HCEC 1CT (cell line): ENCODE measurements at regions not wholly inside any gene's neighbourhood (a gene's known extent, or its start where the extent isn't known, plus 50 kb on each side); places are given as distances from the start of the nearest gene placed in this dataset.
"Not testable (repeated sequence)": the region's sequence is repeated elsewhere in the genome, so short reads cannot be mapped to it uniquely, and the experiment has no call there.

ENCODE experiments used
- DNase-seq: peaks from one replicate; pipeline ENCODE4 v3.0.0-alpha.2; 2017

- DNase-seq: no peak
Measured at GRCh38 chr3:150327678-150328653, 80.1 kb upstream of the TSC22D2 start.

- no peak for DNase-seq
Measured at GRCh38 chr3:150324788-150325187, 83.3 kb upstream of the TSC22D2 start.

- no peak for DNase-seq
Measured at GRCh38 chr3:150324245-150324644, 83.9 kb upstream of the TSC22D2 start.

DNA sequence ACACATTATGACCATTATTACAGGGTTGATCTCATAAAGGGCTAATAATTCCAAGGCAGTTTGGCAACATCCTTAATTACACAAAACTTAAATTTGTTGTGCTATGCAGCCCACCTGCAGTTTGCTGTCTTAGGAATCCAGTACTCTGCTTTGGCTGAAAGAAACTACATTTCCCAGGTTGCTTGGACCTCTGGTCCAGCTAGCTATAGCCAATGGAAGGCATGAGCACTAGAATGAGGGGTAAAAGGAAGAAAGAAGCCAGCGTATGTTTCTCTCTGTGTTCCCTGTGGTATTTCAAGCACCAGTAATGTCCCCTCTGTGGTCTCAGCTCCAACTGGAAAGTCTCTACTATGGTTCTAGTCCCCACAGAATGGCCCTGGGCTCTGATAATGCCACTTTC is 84.3 kb upstream of the TSC22D2 start:
- no peak for DNase-seq

- not testable (repeated sequence) for DNase-seq
Measured at GRCh38 chr3:150323091-150323490, 85.0 kb upstream of the TSC22D2 start.

- DNase-seq: not testable (repeated sequence)
Measured at GRCh38 chr3:150320971-150321370, 87.1 kb upstream of the TSC22D2 start.

- peak; percentile 98 for DNase-seq
Measured at GRCh38 chr3:150319900-150320299, 88.2 kb upstream of the TSC22D2 start.

DNA sequence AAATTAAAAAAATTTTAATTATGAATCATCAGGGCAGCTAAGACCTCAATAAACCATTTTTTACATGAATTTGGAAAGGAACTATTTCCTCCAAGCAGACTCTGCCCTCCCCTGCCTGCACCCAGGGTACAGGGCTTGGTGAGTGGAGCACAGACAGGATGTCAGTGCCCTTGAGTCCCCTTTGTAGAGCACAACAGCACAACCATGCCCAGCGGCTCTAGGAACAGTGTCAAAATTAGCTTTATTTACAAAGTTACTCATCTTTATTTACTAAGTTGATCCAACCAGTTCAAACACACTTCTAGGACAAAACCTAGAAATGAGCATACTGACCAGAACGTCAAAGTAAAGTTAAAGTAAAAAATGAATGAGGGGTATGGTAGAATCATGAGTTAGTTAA is 90.6 kb upstream of the TSC22D2 start:
- no peak for DNase-seq

- no peak for DNase-seq
Measured at GRCh38 chr3:150315721-150316120, 92.4 kb upstream of the TSC22D2 start.

DNA sequence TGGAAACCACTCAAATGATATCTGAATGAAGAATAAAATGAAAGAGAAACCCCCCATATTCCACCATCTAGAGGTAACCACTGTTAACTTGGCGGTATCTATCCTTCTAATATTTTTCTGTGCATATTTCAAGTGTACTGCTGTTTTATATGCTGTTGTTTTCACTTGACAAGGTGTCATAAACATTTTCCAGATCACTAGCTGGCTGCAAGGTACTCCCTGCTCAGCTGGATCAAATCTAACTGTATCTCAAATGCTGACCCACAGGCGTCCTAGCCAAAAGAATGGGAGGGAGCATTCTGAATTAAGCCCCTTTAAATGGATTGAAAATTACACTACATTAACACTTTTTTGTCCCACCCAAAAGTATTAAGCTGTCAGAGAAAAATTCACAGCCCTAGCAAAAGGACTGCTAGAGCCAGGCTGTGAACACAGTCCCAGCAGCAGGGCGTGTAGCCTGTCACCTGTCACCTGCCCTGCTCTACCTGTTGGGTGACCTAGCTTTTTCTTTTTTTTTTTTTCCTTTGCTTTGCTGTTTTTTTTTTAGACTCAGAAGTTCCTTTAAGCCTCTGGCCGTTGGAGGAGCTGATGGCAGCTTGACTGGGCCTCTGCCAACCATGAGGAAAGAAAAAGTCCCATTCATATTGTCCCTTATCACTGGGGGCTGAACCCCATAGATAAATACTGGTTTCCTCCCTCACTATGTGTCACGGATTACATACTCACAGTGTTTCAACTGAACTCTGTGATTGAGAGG is 93.7 kb upstream of the TSC22D2 start:
- no peak for DNase-seq

- no peak for DNase-seq
Measured at GRCh38 chr3:150312018-150312657, 96.0 kb upstream of the TSC22D2 start.

GRCh38 chr3:150311156-150311555 is 96.9 kb upstream of the TSC22D2 start:
- no peak for DNase-seq

DNA sequence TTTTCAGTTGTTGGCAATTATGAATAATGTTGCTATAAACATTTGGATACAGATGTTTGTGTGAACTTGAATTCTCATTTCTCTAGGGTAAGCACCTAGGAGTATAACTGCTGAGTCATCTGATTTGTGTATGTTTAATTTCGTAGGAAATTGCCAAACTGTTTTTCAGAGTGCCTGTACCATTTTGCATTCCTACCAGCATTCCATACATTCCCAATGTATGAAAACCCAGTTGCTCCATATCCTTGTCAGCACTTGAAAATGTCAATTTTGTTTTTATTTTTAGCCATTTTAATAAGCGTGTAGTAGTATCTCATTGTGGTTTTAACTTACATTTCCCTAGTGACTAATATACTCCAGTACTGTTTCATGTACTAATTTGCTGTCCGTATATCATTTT is 98.5 kb upstream of the TSC22D2 start:
- peak; percentile 88 for DNase-seq

DNA sequence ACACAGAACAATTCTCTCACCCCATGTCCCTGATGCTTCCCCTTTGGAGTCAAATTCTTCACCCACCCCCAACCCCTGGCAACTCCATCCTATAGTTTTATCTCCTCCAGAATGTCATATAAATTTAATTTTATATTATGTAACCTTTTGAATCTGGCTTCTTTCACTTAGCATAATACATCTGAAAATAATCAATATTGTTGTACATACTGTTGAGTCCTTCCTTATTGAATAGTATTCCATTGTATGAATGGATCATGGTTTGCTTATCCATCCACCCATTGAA is 98.9 kb upstream of the TSC22D2 start:
- DNase-seq: no peak

GRCh38 chr3:150308481-150309256 is 99.4 kb upstream of the TSC22D2 start:
- no peak for DNase-seq

GRCh38 chr3:150308037-150308319 is 100.1 kb upstream of the TSC22D2 start:
- DNase-seq: no peak

GRCh38 chr3:150307311-150308036 is 100.6 kb upstream of the TSC22D2 start:
- DNase-seq: no peak

DNA sequence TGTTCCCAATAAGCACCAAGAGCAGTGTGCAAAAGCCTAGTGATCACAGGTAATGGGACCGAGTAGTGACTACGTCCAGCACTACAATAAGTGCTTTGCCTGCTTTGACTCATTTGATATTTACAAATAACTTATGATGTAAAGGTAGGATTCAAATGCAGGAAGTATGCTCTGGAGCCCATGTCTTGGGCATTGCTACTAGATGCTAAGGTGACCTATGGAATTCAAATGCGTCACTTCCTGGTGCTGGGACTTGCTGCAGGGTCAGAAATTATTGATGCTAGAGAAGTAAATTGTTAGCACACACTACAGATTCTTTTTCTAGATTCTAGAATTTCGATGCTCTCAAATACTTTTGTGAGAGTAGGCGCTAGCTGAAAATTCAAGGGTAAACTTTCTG is 101.2 kb upstream of the TSC22D2 start:
- DNase-seq: no peak

- no peak for DNase-seq
Measured at GRCh38 chr3:150306083-150306482, 102.0 kb upstream of the TSC22D2 start.

DNA sequence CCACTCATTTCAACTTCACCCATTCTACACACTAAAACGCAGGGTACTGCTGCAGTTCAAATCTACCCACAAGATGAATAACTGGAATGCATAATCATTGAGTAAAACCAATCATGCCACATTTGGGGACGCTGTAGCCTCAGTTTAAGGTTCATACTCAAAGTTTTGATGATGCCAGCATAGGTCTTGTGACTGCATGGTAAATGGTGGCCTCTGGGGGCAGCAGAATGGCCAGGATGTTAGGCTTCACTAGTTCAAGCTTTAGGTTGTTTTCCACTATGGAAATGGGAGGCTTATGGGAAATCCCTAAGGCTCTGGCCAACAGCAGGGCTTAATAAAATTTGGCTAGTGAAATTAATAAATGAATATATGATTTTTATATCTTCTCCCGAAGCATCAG is 104.3 kb upstream of the TSC22D2 start:
- no peak for DNase-seq

DNA sequence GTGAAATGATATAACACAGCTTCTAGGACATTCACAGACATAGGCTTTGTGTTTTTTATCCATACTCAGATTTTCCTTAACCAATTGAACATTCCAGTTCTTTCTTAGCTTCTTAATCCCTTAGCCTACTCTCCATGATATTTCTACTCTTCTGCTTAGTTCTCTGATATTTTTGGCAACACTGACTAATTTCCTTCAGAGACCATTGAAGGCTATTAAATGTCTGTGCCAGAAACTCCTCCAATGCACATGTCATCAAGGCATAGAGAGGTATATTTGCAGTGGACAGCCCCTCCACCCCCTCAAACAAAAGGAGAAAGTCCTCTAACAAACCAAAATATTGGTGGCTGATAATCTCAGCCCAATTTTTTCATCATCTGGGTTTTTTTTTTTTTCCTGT is 105.9 kb upstream of the TSC22D2 start:
- no peak for DNase-seq

DNA sequence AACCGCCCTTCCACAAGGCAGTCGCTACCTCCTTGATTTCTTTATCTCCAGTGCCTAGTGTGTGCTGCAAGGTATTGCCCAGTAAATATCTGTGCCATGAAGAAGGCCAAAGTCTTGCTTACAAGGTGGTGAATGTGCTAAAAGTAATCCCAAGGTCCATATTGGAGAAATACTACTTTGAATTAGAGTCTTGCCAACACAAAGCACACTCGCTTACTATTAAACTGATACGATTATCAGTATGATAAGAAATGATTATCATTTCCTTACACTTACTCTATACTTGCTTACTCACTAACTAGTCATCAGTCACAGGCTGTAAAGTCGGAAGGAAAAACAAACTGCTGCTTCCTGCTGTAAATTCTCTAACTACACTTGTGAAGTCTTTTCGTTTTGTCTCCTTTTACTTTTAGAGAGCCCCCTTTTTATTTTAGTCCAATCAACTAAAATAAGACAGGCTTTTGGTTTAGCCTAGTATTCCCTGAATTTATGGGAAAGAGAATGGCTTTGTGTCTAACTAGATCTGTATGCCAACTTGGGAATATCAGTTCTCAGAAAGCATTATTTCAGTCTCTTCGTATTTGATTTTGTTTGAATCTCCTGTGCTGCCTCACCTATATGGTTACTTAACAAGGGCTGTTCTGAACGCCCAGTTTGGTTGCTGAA is 107.1 kb upstream of the TSC22D2 start:
- peak; percentile 71 for DNase-seq
